ENCODE measurements at regions not wholly inside any gene's neighbourhood (a gene's known extent, or its start where the extent isn't known, plus 50 kb on each side); places are given as distances from the start of the nearest gene placed in this dataset.

DNA sequence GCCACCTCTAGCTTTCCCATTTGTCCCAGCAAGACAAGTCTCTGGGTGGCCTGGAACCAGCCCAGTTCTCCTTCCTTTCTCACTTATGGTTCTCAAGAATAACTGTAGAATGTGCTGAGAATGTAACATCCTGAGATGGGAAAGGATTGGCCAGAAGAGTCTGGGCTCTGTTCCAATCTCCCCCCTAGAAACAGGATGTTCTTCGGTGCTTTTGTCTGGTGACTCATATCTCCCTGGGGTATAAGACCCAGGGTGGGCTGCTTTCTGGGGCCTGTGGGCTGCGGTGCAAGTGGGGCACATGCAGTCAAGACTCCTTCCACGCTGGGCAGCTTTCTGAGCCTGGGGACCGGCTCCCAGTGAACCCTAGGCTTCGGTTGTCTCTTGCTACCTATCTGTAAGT is 251.2 kb upstream of the POU3F1 start (continued):
- TF ChIP-seq REST (IDR thresholded peaks at IDR 0.05; ENCODE audit: low read depth) (no peak), JUND (IDR thresholded peaks at IDR 0.05) (no peak), CBX3 (IDR thresholded peaks at IDR 0.05; ENCODE audit: low read depth) (no peak), ZFX (IDR thresholded peaks at IDR 0.05) (no peak), EGR1 (IDR thresholded peaks at IDR 0.05; ENCODE audit: low read depth) (no peak)

GRCh38 chr1:38297246-38297645 is 250.7 kb upstream of the POU3F1 start:
- H4K20me1 ChIP-seq (ENCODE audit: insufficient read depth): no peaks in the 10 kb centered on the region
- H3K27ac ChIP-seq (ENCODE audit: low read depth, low read length): no peak overlapping the region
- ChIA-PET CTCF (no interaction called here), POLR2A (no interaction called here), RAD21 (ENCODE audit: low non-redundant PET in 1 of 2, low total read pairs in 2 of 2, uncharacterized antibody in 2 of 2, unreplicated experiment in 2 of 2) (no interaction called here)
- no peak for DNase-seq (ENCODE audit: low read depth, low spot score)
- H3K9ac ChIP-seq (ENCODE audit: low read length): no peak overlapping the region
- H3K36me3 ChIP-seq (ENCODE audit: control insufficient read depth in 1 of 2, insufficient read depth in 2 of 2, low read length in 2 of 2): no peaks in the 10 kb centered on the region
- H3K4me1 ChIP-seq (ENCODE audit: control insufficient read depth in 1 of 2, insufficient read depth in 2 of 2, low read length in 2 of 2): no peaks in the 10 kb centered on the region
- H2AFZ ChIP-seq (ENCODE audit: low read depth, low read length, poor library complexity, severe bottlenecking): no peak overlapping the region
- no peak overlapping the region for H3K4me3 ChIP-seq (replicated peaks in 1 of 2; ENCODE audit: low read depth in 1 of 2, low read length in 2 of 2)
- intact Hi-C loops (cut with micrococcal nuclease): no loop called here
- BruUV-seq (replicated peaks): no TSS peak
- no peaks in the 10 kb centered on the region for H3K9me2 ChIP-seq (ENCODE audit: insufficient read depth)
- no peaks in the 10 kb centered on the region for H3K79me2 ChIP-seq (ENCODE audit: insufficient read depth, low read length)
- no peak for ATAC-seq
- no peaks in the 10 kb centered on the region for H3K9me3 ChIP-seq (ENCODE audit: control insufficient read depth in 1 of 2, insufficient read depth in 1 of 2, low read depth in 1 of 2, low read length in 2 of 2)
- TF ChIP-seq RAD21 (IDR thresholded peaks at IDR 0.05; ENCODE audit: low read depth) (no peak), EZH2 (IDR thresholded peaks at IDR 0.05) (no peak), REST (IDR thresholded peaks at IDR 0.05; ENCODE audit: low read depth) (no peak), YY1 (IDR thresholded peaks at IDR 0.05; ENCODE audit: extremely low read depth, insufficient replicate concordance, low read depth, low read length) (no peak), POLR2A (IDR thresholded peaks at IDR 0.05; ENCODE audit: borderline replicate concordance, extremely low read depth, insufficient read depth, insufficient read length) (no peak), TCF7L2 (IDR thresholded peaks at IDR 0.05; ENCODE audit: borderline replicate concordance, extremely low read depth, insufficient read depth, insufficient read length) (no peak), EGR1 (IDR thresholded peaks at IDR 0.05; ENCODE audit: low read depth) (no peak), ZFX (IDR thresholded peaks at IDR 0.05) (no peak), FOSL1 (IDR thresholded peaks at IDR 0.05; ENCODE audit: low read depth) (no peak)
- TF ChIP-seq, protein P1, sequence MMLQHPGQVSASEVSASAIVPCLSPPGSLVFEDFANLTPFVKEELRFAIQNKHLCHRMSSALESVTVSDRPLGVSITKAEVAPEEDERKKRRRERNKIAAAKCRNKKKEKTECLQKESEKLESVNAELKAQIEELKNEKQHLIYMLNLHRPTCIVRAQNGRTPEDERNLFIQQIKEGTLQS (IDR thresholded peaks at IDR 0.05): no peak
- no peak overlapping the region for H3K4me2 ChIP-seq (ENCODE audit: low read length)
- H3K27me3 ChIP-seq (ENCODE audit: insufficient read depth, low read length): peaks cover 57% of the 10 kb centered on the region
